Testis (tissue), 2 donors: ENCODE measurements at regions not wholly inside any gene's neighbourhood (a gene's known extent, or its start where the extent isn't known, plus 50 kb on each side); places are given as distances from the start of the nearest gene placed in this dataset.
"Not testable (repeated sequence)": the region's sequence is repeated elsewhere in the genome, so short reads cannot be mapped to it uniquely, and the experiment has no call there.

Experiments used
- DNase-seq: peaks from one replicate; pipeline ENCODE4 v3.0.0-alpha.2; 2019
- H3K27ac ChIP-seq, 2 donors: fragments of 200-600 bp; sonication (generic); one replicate each; pipeline ENCODE4 v1.5.1; 2019
- H3K27me3 ChIP-seq: fragments of 200-600 bp; sonication (generic); one replicate; pipeline ENCODE4 v1.5.1; 2019
- H3K36me3 ChIP-seq: fragments of 200-600 bp; sonication (generic); one replicate; pipeline ENCODE4 v1.5.1; 2017; ENCODE audit warnings: low read depth; ENCODE audit errors: missing control alignments
- H3K4me1 ChIP-seq: fragments of 200-600 bp; sonication (generic); one replicate; pipeline ENCODE4 v1.5.1; 2019
- H3K4me3 ChIP-seq, 2 donors: fragments of 200-600 bp; sonication (generic); one replicate each; pipeline ENCODE4 v1.5.1; 2017 to 2019
- H3K9me3 ChIP-seq: fragments of 200-600 bp; sonication (generic); one replicate; pipeline ENCODE4 v1.5.1; 2017
- CTCF ChIP-seq, 3 experiments: fragments of 450-650 bp in 2 of 3; fragments of 200-600 bp in 1 of 3; sonication (generic) in 1 of 3; IDR thresholded peaks; one replicate each; pipeline ENCODE4 v1.5.1; 2016 to 2019; ENCODE audit warnings: antibody characterized with exemption in 3 of 3, mild to moderate bottlenecking in 2 of 3, moderate library complexity in 1 of 3
- POLR2A ChIP-seq: fragments of 450-650 bp; IDR thresholded peaks from one replicate; pipeline ENCODE4 v1.6.1; 2017; ENCODE audit warnings: antibody characterized with exemption, mild to moderate bottlenecking, moderate library complexity
- WGBS, 2 donors: methylation state at CpG; one replicate each; pipeline ENCODE4 v1.1.5; 2018; 5-methylcytosine and 5-hydroxymethylcytosine counted together
- intact Hi-C: fragments of 100-400 bp; cut with DNase I; formaldehyde crosslinking; loops from one replicate; pipeline ENCODE4 v1.15.1; 2023; ENCODE audit warnings: low total_unique reads

GRCh38 chr7:113198226-113198625, 79.9 kb upstream of the SMIM30 start:
- no peak for DNase-seq
- H3K27ac ChIP-seq: no peak overlapping the region
- no peaks in the 10 kb centered on the region for H3K27me3 ChIP-seq
- no peaks in the 10 kb centered on the region for H3K36me3 ChIP-seq
- H3K9me3 ChIP-seq: no peaks in the 10 kb centered on the region
- TF ChIP-seq CTCF (IDR thresholded peaks at IDR 0.05): no peak
- no peak for TF ChIP-seq POLR2A
- H3K4me3 ChIP-seq: no peak overlapping the region
- intact Hi-C loops: no loop called here
- 31 to 43% methylated on average over 2 of the region's 2 CpGs for WGBS, 2 donors
- no peaks in the 10 kb centered on the region for H3K4me1 ChIP-seq

- intact Hi-C loops: no loop called here
- 77 to 78% methylated on average over 1 of the region's 1 CpG for WGBS, 2 donors
- DNase-seq: no peak
Measured at GRCh38 chr7:113197274-113197673, 78.9 kb upstream of the SMIM30 start.

DNA sequence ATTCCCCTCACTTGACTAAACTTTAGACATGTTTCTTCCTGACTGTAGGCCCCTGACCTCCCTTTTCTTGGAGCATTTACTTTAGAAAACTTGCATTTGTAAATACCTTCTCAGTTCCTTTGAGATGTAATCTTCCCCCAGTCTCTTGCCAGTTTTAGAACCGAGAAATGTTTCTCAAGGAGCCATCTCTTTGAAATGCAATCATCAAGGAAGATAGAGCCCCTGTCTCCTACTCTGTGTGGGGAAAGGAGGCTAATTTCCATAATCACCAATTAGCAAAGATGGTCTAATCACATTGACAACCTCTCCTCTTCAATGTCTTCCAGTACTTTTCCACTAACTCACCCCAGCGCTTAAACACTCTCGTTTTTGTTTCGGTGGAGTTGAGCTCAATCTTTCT, 70.0 kb upstream of the SMIM30 start:
- intact Hi-C loops: no loop called here
- TF ChIP-seq CTCF (IDR thresholded peaks at IDR 0.05) (no peak), POLR2A (no peak)
- Histone ChIP-seq H3K4me1 (no peaks in the 10 kb centered on the region), H3K4me3 (no peak overlapping the region), H3K9me3 (no peaks in the 10 kb centered on the region), H3K27me3 (no peaks in the 10 kb centered on the region), H3K36me3 (no peaks in the 10 kb centered on the region), H3K27ac (no peak overlapping the region)
- no peak for DNase-seq
- 50 to 72% methylated on average over 4 of the region's 4 CpGs for WGBS, 2 donors

More at GRCh38 chr7:113197274-113197673, 78.9 kb upstream of the SMIM30 start:
- TF ChIP-seq POLR2A (no peak), CTCF (IDR thresholded peaks at IDR 0.05) (no peak)
- Histone ChIP-seq H3K27me3 (no peaks in the 10 kb centered on the region), H3K4me3 (no peak overlapping the region), H3K9me3 (no peaks in the 10 kb centered on the region), H3K4me1 (no peaks in the 10 kb centered on the region), H3K36me3 (no peaks in the 10 kb centered on the region), H3K27ac (no peak overlapping the region)

DNA sequence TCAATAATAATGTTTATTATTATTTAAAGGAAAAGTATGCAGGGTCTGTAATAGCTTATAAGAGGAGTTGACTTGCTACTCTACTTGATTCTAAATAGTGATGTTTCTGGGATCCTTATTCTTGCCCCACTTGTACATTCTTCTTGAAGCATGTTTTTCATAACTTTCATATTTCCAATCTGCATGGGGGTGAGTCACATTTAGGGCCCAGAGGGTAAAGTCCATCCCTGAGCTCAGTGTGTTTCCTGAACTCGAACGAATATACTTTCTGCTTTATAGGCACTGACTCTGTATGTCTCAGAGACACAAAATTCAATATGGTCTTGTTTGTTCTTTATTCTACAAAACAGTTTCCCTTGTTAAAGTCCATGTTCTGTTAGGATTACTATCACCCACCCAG, 61.0 kb upstream of the SMIM30 start:
- Histone ChIP-seq H3K27ac (no peak overlapping the region), H3K36me3 (no peaks in the 10 kb centered on the region), H3K27me3 (no peaks in the 10 kb centered on the region), H3K9me3 (no peaks in the 10 kb centered on the region), H3K4me3 (no peak overlapping the region), H3K4me1 (no peaks in the 10 kb centered on the region)
- TF ChIP-seq CTCF (IDR thresholded peaks at IDR 0.05) (no peak), POLR2A (no peak)
- no peak for DNase-seq
- intact Hi-C loops: no loop called here
- 82 to 90% methylated on average over 2 of the region's 2 CpGs for WGBS, 2 donors

DNA sequence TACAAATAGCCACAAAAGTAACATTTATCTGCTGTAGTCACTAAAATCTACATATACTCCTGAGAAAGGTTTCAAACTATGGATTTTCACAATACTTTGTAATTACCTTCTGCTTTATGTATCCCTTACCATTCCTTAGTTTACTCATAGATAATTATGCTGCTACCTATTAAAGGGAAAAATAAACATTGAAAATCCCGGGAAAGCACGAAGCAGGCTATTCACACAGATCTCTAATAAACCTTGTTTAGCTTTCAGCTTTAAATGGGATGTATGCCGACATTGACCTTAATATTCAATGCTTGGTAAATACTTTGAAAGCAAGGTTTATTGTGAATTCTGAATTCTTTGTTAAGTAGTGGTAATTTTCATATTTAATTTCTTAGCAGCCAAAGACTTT, 58.5 kb upstream of the SMIM30 start:
- no peaks in the 10 kb centered on the region for H3K27me3 ChIP-seq
- no peaks in the 10 kb centered on the region for H3K36me3 ChIP-seq
- DNase-seq: no peak
- H3K4me3 ChIP-seq: no peak overlapping the region
- intact Hi-C loops: no loop called here
- H3K9me3 ChIP-seq: no peaks in the 10 kb centered on the region
- TF ChIP-seq CTCF (IDR thresholded peaks at IDR 0.05) (no peak), POLR2A (no peak)
- no peaks in the 10 kb centered on the region for H3K4me1 ChIP-seq
- H3K27ac ChIP-seq: no peak overlapping the region
- 89 to 95% methylated on average over 3 of the region's 3 CpGs for WGBS, 2 donors

DNA sequence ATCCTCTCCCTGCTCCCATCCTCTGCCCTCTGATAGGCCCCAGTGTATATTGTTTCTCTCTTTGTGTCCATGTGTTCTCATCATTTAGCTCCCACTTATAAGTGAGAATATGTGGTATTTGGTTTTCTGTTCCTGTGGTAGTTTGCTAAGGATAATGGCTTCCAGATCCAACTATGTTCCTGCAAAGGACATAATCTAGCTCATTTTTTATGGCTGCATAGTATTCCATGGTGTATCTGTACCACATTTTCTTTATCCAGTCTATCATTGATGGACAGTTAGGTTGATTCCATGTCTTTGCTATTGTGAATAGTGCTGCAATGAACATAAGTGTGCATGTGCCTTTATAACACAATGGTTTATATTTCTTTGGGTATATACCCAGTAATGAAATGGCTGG, 57.8 kb upstream of the SMIM30 start:
- H3K27ac ChIP-seq, H3K9me3 ChIP-seq, H3K4me1 ChIP-seq, DNase-seq, H3K36me3 ChIP-seq, H3K4me3 ChIP-seq, intact Hi-C loops, H3K27me3 ChIP-seq: not testable (repeated sequence)
